Panc1 (cell line): ENCODE measurements at regions not wholly inside any gene's neighbourhood (a gene's known extent, or its start where the extent isn't known, plus 50 kb on each side); places are given as distances from the start of the nearest gene placed in this dataset.

Experiments
- POLR2AphosphoS5 ChIP-seq: IDR thresholded peaks from 2 replicates; pipeline ENCODE4 v1.6.1; 2012; ENCODE audit warnings: mild to moderate bottlenecking, low read depth, low read length, moderate library complexity
- TCF7L2 ChIP-seq: IDR thresholded peaks from 2 replicates; pipeline ENCODE4 v1.6.1; 2011; ENCODE audit warnings: mild to moderate bottlenecking, low read depth, low read length, inconsistent platforms
- TF ChIP-seq, protein P1 (sequence below): fragments of 450-650 bp; IDR thresholded peaks from 2 replicates; pipeline ENCODE4 v1.5.1; 2017; ENCODE audit warnings: mild to moderate bottlenecking
- TF ChIP-seq, protein P2 (sequence below), 2 experiments: IDR thresholded peaks; 2 replicates each; pipeline ENCODE4 v1.6.1; 2011 to 2012; ENCODE audit warnings: low read depth in 2 of 2, control low read depth in 1 of 2, low read length in 1 of 2, mild to moderate bottlenecking in 1 of 2, moderate library complexity in 1 of 2; ENCODE audit not compliant: insufficient read depth in 1 of 2

DNA sequence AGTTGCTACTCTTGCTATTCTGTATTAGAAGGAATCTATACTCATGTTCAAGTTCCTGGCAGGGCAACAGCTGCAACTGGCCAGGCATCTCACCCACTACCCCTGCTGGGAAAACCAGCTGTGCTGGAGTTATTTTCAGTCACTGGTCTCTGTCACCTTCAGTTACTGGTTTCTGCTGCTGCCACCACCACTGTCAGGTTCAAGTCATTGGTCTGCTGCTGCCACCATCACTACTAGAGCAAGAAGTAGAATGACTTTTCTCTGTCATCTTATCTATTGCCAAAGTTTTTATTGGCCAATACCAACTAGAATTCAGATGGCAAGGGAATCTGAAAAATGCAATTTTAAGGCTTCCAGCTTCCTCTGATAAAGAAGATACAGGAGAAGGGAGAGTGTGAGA, 1615.2 kb downstream of the OLFM4 start:
- TF ChIP-seq, protein P1, sequence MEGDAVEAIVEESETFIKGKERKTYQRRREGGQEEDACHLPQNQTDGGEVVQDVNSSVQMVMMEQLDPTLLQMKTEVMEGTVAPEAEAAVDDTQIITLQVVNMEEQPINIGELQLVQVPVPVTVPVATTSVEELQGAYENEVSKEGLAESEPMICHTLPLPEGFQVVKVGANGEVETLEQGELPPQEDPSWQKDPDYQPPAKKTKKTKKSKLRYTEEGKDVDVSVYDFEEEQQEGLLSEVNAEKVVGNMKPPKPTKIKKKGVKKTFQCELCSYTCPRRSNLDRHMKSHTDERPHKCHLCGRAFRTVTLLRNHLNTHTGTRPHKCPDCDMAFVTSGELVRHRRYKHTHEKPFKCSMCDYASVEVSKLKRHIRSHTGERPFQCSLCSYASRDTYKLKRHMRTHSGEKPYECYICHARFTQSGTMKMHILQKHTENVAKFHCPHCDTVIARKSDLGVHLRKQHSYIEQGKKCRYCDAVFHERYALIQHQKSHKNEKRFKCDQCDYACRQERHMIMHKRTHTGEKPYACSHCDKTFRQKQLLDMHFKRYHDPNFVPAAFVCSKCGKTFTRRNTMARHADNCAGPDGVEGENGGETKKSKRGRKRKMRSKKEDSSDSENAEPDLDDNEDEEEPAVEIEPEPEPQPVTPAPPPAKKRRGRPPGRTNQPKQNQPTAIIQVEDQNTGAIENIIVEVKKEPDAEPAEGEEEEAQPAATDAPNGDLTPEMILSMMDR: no peak
- TF ChIP-seq TCF7L2 (no peak), POLR2AphosphoS5 (no peak)
- TF ChIP-seq, protein P2, sequence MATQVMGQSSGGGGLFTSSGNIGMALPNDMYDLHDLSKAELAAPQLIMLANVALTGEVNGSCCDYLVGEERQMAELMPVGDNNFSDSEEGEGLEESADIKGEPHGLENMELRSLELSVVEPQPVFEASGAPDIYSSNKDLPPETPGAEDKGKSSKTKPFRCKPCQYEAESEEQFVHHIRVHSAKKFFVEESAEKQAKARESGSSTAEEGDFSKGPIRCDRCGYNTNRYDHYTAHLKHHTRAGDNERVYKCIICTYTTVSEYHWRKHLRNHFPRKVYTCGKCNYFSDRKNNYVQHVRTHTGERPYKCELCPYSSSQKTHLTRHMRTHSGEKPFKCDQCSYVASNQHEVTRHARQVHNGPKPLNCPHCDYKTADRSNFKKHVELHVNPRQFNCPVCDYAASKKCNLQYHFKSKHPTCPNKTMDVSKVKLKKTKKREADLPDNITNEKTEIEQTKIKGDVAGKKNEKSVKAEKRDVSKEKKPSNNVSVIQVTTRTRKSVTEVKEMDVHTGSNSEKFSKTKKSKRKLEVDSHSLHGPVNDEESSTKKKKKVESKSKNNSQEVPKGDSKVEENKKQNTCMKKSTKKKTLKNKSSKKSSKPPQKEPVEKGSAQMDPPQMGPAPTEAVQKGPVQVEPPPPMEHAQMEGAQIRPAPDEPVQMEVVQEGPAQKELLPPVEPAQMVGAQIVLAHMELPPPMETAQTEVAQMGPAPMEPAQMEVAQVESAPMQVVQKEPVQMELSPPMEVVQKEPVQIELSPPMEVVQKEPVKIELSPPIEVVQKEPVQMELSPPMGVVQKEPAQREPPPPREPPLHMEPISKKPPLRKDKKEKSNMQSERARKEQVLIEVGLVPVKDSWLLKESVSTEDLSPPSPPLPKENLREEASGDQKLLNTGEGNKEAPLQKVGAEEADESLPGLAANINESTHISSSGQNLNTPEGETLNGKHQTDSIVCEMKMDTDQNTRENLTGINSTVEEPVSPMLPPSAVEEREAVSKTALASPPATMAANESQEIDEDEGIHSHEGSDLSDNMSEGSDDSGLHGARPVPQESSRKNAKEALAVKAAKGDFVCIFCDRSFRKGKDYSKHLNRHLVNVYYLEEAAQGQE (IDR thresholded peaks at IDR 0.05; ENCODE audit: insufficient read depth in 1 of 2, low read depth in 2 of 2, low read length in 1 of 2): no peak
